KMS-11 (cell line): ENCODE measurements at regions not wholly inside any gene's neighbourhood (a gene's known extent, or its start where the extent isn't known, plus 50 kb on each side); places are given as distances from the start of the nearest gene placed in this dataset.

Experiments
- H2AFZ ChIP-seq: fragments of 200-600 bp; sonication (generic); 2 replicates; pipeline ENCODE4 v1.6.1; 2016; ENCODE audit warnings: antibody characterized with exemption, mixed run types, low read depth
- H3K27ac ChIP-seq: fragments of 200-600 bp; sonication (generic); 2 replicates; pipeline ENCODE4 v1.6.1; 2016; ENCODE audit warnings: mild to moderate bottlenecking, mixed run types
- H3K27me3 ChIP-seq: fragments of 200-600 bp; sonication (generic); 2 replicates; pipeline ENCODE4 v1.6.1; 2017; ENCODE audit warnings: mild to moderate bottlenecking, low read depth, mixed run types, moderate library complexity; ENCODE audit not compliant: insufficient read depth
- H3K36me3 ChIP-seq: fragments of 200-600 bp; sonication (generic); 2 replicates; pipeline ENCODE4 v1.6.1; 2017; ENCODE audit warnings: mild to moderate bottlenecking, mixed run types; ENCODE audit not compliant: insufficient read depth
- H3K4me1 ChIP-seq: fragments of 200-600 bp; sonication (generic); 2 replicates; pipeline ENCODE4 v1.6.1; 2016; ENCODE audit warnings: mild to moderate bottlenecking, low read depth, mixed run types; ENCODE audit not compliant: poor library complexity, severe bottlenecking
- H3K4me2 ChIP-seq: fragments of 200-600 bp; sonication (generic); 2 replicates; pipeline ENCODE4 v1.7.0; 2016; ENCODE audit warnings: mild to moderate bottlenecking, mixed run types
- H3K4me3 ChIP-seq: fragments of 200-600 bp; sonication (generic); IDR thresholded peaks from 2 replicates; pipeline ENCODE4 v1.6.1; 2017; ENCODE audit warnings: low read depth, low read length, mixed read lengths; ENCODE audit not compliant: insufficient read depth
- H3K79me2 ChIP-seq: fragments of 200-600 bp; sonication (generic); 2 replicates; pipeline ENCODE4 v1.6.1; 2016; ENCODE audit warnings: low read depth, mixed run types; ENCODE audit not compliant: insufficient read depth
- H3K9ac ChIP-seq: fragments of 200-600 bp; sonication (generic); 2 replicates; pipeline ENCODE4 v1.6.1; 2016; ENCODE audit warnings: mild to moderate bottlenecking, mixed run types
- H4K20me1 ChIP-seq: fragments of 200-600 bp; sonication (generic); 2 replicates; pipeline ENCODE4 v1.6.1; 2016; ENCODE audit warnings: mild to moderate bottlenecking, mixed run types; ENCODE audit not compliant: insufficient read depth
- TF ChIP-seq, protein P1 (sequence below): fragments of 200-600 bp; sonication (generic); conservative IDR thresholded peaks from 2 replicates; pipeline ENCODE4 v1.6.1; 2017; ENCODE audit warnings: low read depth, mild to moderate bottlenecking, antibody characterized with exemption, low read length, moderate library complexity, mixed read lengths

DNA sequence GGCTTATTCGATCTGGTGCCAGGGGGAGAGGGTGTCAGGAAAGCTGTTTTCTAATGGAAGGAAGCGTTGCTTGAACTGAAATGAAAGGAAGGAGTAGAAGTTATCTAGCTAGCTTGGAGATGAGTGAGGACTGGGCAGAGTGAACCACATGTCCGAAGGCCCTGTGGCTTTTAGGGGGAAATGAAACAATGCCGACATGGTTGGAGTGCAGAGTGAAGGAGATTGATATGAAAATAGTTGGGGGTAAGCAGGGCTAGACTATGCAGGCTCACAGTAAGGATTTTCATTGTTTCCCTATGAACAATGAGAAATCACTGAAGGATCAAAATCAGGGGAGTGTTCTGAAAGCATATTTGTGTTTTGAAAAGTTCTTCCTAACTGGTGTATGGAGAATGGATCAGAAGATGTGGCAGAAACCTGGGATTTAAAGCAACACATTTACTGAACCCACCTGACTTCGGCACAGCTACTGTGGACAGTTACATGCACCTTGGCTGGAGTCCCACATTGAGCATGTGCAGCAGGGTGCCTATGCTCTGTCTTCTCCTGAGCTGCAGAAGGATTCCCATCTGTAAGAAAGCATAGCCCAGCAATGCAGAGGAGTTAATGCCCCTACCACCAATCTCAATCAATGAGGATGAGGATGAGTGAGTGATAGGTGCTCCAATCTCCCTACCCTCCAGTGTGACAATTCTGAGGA is 144.4 kb upstream of the TBCA start:
- Histone ChIP-seq H3K9ac (no peak overlapping the region), H3K79me2 (no peaks in the 10 kb centered on the region), H3K27ac (no peak overlapping the region), H2AFZ (no peak overlapping the region), H3K36me3 (no peaks in the 10 kb centered on the region), H3K4me1 (peaks cover 26% of the 10 kb centered on the region), H3K4me2 (no peak overlapping the region), H4K20me1 (no peaks in the 10 kb centered on the region), H3K27me3 (no peaks in the 10 kb centered on the region), H3K4me3 (no peak overlapping the region)
- TF ChIP-seq, protein P1, sequence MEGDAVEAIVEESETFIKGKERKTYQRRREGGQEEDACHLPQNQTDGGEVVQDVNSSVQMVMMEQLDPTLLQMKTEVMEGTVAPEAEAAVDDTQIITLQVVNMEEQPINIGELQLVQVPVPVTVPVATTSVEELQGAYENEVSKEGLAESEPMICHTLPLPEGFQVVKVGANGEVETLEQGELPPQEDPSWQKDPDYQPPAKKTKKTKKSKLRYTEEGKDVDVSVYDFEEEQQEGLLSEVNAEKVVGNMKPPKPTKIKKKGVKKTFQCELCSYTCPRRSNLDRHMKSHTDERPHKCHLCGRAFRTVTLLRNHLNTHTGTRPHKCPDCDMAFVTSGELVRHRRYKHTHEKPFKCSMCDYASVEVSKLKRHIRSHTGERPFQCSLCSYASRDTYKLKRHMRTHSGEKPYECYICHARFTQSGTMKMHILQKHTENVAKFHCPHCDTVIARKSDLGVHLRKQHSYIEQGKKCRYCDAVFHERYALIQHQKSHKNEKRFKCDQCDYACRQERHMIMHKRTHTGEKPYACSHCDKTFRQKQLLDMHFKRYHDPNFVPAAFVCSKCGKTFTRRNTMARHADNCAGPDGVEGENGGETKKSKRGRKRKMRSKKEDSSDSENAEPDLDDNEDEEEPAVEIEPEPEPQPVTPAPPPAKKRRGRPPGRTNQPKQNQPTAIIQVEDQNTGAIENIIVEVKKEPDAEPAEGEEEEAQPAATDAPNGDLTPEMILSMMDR = no peak

GRCh38 chr5:77915346-77915745 is 139.2 kb upstream of the TBCA start:
- no peak overlapping the region for H3K27ac ChIP-seq
- TF ChIP-seq, protein P1 = no peak

DNA sequence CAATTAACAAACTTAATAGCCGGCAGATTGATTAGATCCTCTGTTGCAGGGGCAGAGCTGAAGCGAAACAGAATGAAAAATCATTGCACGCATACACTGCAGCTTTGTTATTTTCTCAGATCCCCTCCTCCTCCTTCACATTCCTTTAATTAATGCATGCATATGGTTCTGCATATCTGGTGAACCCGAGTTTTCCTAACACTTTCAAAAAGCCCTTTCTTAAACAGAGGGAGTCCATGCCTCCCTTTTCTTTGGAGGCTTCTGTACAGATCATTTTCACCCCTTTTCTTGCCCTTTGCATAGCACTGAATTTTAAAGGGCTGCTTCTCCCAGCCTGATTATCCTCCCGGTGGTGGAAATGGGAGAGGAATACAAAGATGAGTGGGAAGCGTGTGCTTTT is 136.6 kb upstream of the TBCA start:
- H4K20me1 ChIP-seq = no peaks in the 10 kb centered on the region
- no peak overlapping the region for H3K4me3 ChIP-seq
- TF ChIP-seq, protein P1 = no peak
- H3K27ac ChIP-seq = no peak overlapping the region
- no peaks in the 10 kb centered on the region for H3K79me2 ChIP-seq
- no peak overlapping the region for H3K9ac ChIP-seq
- no peak overlapping the region for H2AFZ ChIP-seq
- H3K36me3 ChIP-seq = no peaks in the 10 kb centered on the region
- no peak overlapping the region for H3K4me2 ChIP-seq
- no peaks in the 10 kb centered on the region for H3K27me3 ChIP-seq
- no peaks in the 10 kb centered on the region for H3K4me1 ChIP-seq

More at GRCh38 chr5:77915346-77915745, 139.2 kb upstream of the TBCA start:
- Histone ChIP-seq H3K27me3 (no peaks in the 10 kb centered on the region), H4K20me1 (no peaks in the 10 kb centered on the region), H3K36me3 (no peaks in the 10 kb centered on the region), H3K4me3 (no peak overlapping the region), H3K9ac (no peak overlapping the region), H3K4me1 (no peaks in the 10 kb centered on the region), H2AFZ (no peak overlapping the region), H3K79me2 (no peaks in the 10 kb centered on the region), H3K4me2 (no peak overlapping the region)

GRCh38 chr5:77910602-77911188 is 134.6 kb upstream of the TBCA start:
- TF ChIP-seq, protein P1 = no peak
- Histone ChIP-seq H2AFZ (no peak overlapping the region), H3K27ac (no peak overlapping the region), H3K79me2 (no peaks in the 10 kb centered on the region), H3K9ac (no peak overlapping the region), H4K20me1 (no peaks in the 10 kb centered on the region), H3K27me3 (no peaks in the 10 kb centered on the region), H3K4me1 (no peaks in the 10 kb centered on the region), H3K36me3 (no peaks in the 10 kb centered on the region), H3K4me3 (no peak overlapping the region), H3K4me2 (no peak overlapping the region)
